Mesodermal cell (in vitro differentiated cells): ENCODE measurements at regions not wholly inside any gene's neighbourhood (a gene's known extent, or its start where the extent isn't known, plus 50 kb on each side); places are given as distances from the start of the nearest gene placed in this dataset.

Source experiments
- H3K27ac ChIP-seq: 2 replicates; pipeline ENCODE4 v1.7.0; 2013; ENCODE audit warnings: mild to moderate bottlenecking, low read depth, low read length, moderate library complexity; ENCODE audit not compliant: severe bottlenecking
- H3K36me3 ChIP-seq: 2 replicates; pipeline ENCODE4 v1.7.1; 2013; ENCODE audit warnings: mild to moderate bottlenecking, low read length, moderate library complexity; ENCODE audit not compliant: control insufficient read depth, insufficient read depth
- H3K4me1 ChIP-seq: one replicate; pipeline ENCODE4 v1.7.1; 2013; ENCODE audit warnings: mild to moderate bottlenecking, low read length; ENCODE audit not compliant: insufficient read depth, control insufficient read depth, poor library complexity, severe bottlenecking
- H3K4me3 ChIP-seq: 2 replicates; pipeline ENCODE4 v1.7.0; 2013; ENCODE audit warnings: low read length, control low read depth, mild to moderate bottlenecking; ENCODE audit not compliant: insufficient read depth, poor library complexity, severe bottlenecking; ENCODE audit errors: extremely low read depth
- H3K9me3 ChIP-seq: 2 replicates; pipeline ENCODE4 v1.7.1; 2013; ENCODE audit warnings: mild to moderate bottlenecking, low read length, moderate library complexity; ENCODE audit not compliant: control insufficient read depth
- WGBS, 2 experiments: methylation state at CpG; one replicate each; pipeline ENCODE4 v1.1.5; 2013; ENCODE audit warnings: missing lambda C conversion rate in 2 of 2; ENCODE audit not compliant: insufficient coverage in 2 of 2; 5-methylcytosine and 5-hydroxymethylcytosine counted together

DNA sequence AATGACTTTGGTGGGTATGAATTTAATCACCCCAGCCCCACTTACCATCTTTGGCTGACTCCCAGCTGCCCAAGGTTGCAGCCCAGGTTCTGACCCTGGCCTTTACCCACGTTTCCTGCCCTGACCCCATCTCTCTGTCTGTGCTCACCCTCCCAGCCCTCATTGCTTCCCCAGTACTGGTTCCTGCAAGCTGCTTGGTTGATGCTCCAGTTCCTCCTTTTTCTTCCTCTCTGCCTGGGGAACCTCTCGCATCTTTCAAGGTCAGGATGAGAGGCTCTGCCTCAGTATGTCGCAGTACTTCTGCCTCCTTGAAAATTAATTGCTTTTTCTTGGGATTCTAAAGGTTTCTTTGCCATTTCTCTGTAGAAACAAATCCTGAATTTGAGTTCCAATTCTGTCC, 263.8 kb upstream of the ZNF32 start:
- no peaks in the 10 kb centered on the region for H3K36me3 ChIP-seq
- no peaks in the 10 kb centered on the region for H3K9me3 ChIP-seq
- WGBS, 2 experiments, result 63 to 94% methylated on average over 1 to 2 of the region's 3 CpGs
- H3K4me3 ChIP-seq, result no peak overlapping the region
- no peaks in the 10 kb centered on the region for H3K4me1 ChIP-seq
- H3K27ac ChIP-seq, result no peak overlapping the region

- Histone ChIP-seq H3K36me3 (no peaks in the 10 kb centered on the region), H3K4me3 (no peak overlapping the region), H3K9me3 (no peaks in the 10 kb centered on the region), H3K27ac (no peak overlapping the region), H3K4me1 (no peaks in the 10 kb centered on the region)
- WGBS, 2 experiments, result 68 to 81% methylated on average over 6 to 8 of the region's 8 CpGs
Observed at GRCh38 chr10:43906490-43906889, 257.8 kb upstream of the ZNF32 start.

- Histone ChIP-seq H3K4me1 (no peaks in the 10 kb centered on the region), H3K9me3 (no peaks in the 10 kb centered on the region), H3K4me3 (no peak overlapping the region), H3K36me3 (no peaks in the 10 kb centered on the region), H3K27ac (peak overlapping the region; percentile 41)
- WGBS, 2 experiments, result 86 to 90% methylated on average over 3 to 6 of the region's 10 CpGs
Observed at GRCh38 chr10:43905512-43906236, 257.0 kb upstream of the ZNF32 start.

- Histone ChIP-seq H3K9me3 (no peaks in the 10 kb centered on the region), H3K36me3 (no peaks in the 10 kb centered on the region), H3K4me3 (no peak overlapping the region), H3K27ac (no peak overlapping the region), H3K4me1 (no peaks in the 10 kb centered on the region)
- 56 to 82% methylated on average over 4 of the region's 9 CpGs for WGBS, 2 experiments
Observed at GRCh38 chr10:43904844-43905243, 256.2 kb upstream of the ZNF32 start.

DNA sequence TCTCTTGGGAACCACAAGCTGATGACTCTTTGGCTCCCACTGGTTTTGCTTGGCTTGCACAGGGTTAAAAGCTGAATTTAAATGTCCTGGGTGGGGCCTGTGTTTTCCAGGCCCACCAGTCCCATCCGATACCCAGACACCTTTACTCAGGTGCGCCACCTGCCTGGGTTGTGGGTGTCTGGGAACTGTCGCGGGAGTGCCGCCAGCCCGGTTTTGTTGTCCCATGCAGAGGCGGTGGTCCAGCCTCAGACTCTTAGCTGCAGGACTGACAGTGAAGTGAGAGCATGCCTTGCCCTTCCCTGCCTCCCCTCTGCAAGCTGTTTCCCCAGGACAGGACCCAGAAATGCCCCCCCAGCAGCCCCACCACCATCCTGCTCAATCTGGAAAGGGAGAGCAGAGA, 255.6 kb upstream of the ZNF32 start:
- Histone ChIP-seq H3K36me3 (no peaks in the 10 kb centered on the region), H3K9me3 (no peaks in the 10 kb centered on the region), H3K4me3 (no peak overlapping the region), H3K27ac (no peak overlapping the region), H3K4me1 (no peaks in the 10 kb centered on the region)
- 55 to 97% methylated on average over 2 to 5 of the region's 7 CpGs for WGBS, 2 experiments

GRCh38 chr10:43903451-43903850, 254.8 kb upstream of the ZNF32 start:
- no peaks in the 10 kb centered on the region for H3K36me3 ChIP-seq
- no peak overlapping the region for H3K27ac ChIP-seq
- no peak overlapping the region for H3K4me3 ChIP-seq
- no peaks in the 10 kb centered on the region for H3K4me1 ChIP-seq
- H3K9me3 ChIP-seq, result no peaks in the 10 kb centered on the region
- WGBS, 2 experiments, result 81 to 84% methylated on average over 7 of the region's 7 CpGs

- Histone ChIP-seq H3K4me1 (no peaks in the 10 kb centered on the region), H3K9me3 (no peaks in the 10 kb centered on the region), H3K4me3 (no peak overlapping the region), H3K36me3 (no peaks in the 10 kb centered on the region), H3K27ac (no peak overlapping the region)
- WGBS, 2 experiments, result 90 to 100% methylated on average over 3 to 4 of the region's 4 CpGs
Observed at GRCh38 chr10:43902842-43903241, 254.2 kb upstream of the ZNF32 start.

- no peak overlapping the region for H3K4me3 ChIP-seq
- H3K4me1 ChIP-seq, result no peaks in the 10 kb centered on the region
- no peaks in the 10 kb centered on the region for H3K36me3 ChIP-seq
- no peak overlapping the region for H3K27ac ChIP-seq
- H3K9me3 ChIP-seq, result no peaks in the 10 kb centered on the region
- WGBS, 2 experiments, result 87 to 97% methylated on average over 5 to 6 of the region's 9 CpGs
Observed at GRCh38 chr10:43901744-43902504, 253.2 kb upstream of the ZNF32 start.

GRCh38 chr10:43901302-43901701, 252.6 kb upstream of the ZNF32 start:
- no peak overlapping the region for H3K4me3 ChIP-seq
- 83% methylated on average over 1 of the region's 3 CpGs; no CpG with 5 or more reads in 1 of the 2 experiments for WGBS, 2 experiments
- no peaks in the 10 kb centered on the region for H3K4me1 ChIP-seq
- H3K9me3 ChIP-seq, result no peaks in the 10 kb centered on the region
- no peak overlapping the region for H3K27ac ChIP-seq
- H3K36me3 ChIP-seq, result no peaks in the 10 kb centered on the region

DNA sequence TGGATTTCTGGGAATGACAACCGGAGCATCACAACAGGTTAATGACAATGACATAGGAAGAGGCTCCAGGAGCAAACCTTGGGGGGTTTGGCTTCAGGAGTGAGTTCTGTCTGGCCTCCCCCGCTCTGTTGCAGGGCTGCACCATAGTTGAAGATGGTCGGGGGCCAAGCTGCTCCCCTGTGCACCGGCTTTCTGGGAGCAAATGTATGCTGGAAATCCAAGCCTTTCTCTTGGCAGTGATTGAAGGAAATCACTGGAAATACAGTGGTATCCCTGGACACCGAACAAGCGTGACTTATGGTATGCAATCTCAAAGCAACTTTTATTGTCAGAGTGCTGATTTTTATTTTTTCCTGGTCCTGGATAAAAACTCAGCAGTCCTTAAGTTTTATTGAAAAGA, 251.9 kb upstream of the ZNF32 start:
- no peaks in the 10 kb centered on the region for H3K36me3 ChIP-seq
- H3K4me3 ChIP-seq, result no peak overlapping the region
- H3K9me3 ChIP-seq, result no peaks in the 10 kb centered on the region
- no peaks in the 10 kb centered on the region for H3K4me1 ChIP-seq
- H3K27ac ChIP-seq, result no peak overlapping the region
- WGBS, 2 experiments, result 88 to 94% methylated on average over 4 to 6 of the region's 6 CpGs
